ENCODE measurements at regions not wholly inside any gene's neighbourhood (a gene's known extent, or its start where the extent isn't known, plus 50 kb on each side); places are given as distances from the start of the nearest gene placed in this dataset.

GRCh38 chr18:4557502-4557901, 102.4 kb upstream of the DLGAP1 start:
- TF ChIP-seq TAF1 (IDR thresholded peaks at IDR 0.05; ENCODE audit: low read depth) (no peak), ZBTB7A (IDR thresholded peaks at IDR 0.05; ENCODE audit: low read depth) (no peak), EP300 (IDR thresholded peaks at IDR 0.05; ENCODE audit: borderline replicate concordance) (no peak), REST (IDR thresholded peaks at IDR 0.05; ENCODE audit: low read depth) (no peak), CREB1 (IDR thresholded peaks at IDR 0.05; ENCODE audit: low read depth) (no peak), YY1 (IDR thresholded peaks at IDR 0.05; ENCODE audit: low read depth) (no peak), FOXM1 (IDR thresholded peaks at IDR 0.05; ENCODE audit: borderline replicate concordance, low read depth) (no peak)
- TF ChIP-seq, protein P1, sequence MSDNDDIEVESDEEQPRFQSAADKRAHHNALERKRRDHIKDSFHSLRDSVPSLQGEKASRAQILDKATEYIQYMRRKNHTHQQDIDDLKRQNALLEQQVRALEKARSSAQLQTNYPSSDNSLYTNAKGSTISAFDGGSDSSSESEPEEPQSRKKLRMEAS (IDR thresholded peaks at IDR 0.05) = no peak
